ENCODE measurements at regions not wholly inside any gene's neighbourhood (a gene's known extent, or its start where the extent isn't known, plus 50 kb on each side); places are given as distances from the start of the nearest gene placed in this dataset.
"Not testable (repeated sequence)": the region's sequence is repeated elsewhere in the genome, so short reads cannot be mapped to it uniquely, and the experiment has no call there.

GRCh38 chr3:23136054-23136453 is 67.1 kb upstream of the UBE2E2 start:
- Histone ChIP-seq H3K27me3 (no peaks in the 10 kb centered on the region), H3K27ac (no peak overlapping the region), H3K4me1 (no peaks in the 10 kb centered on the region), H3K4me3 (no peak overlapping the region), H3K36me3 (no peaks in the 10 kb centered on the region), H3K9me3 (peaks cover 0 to 6% (median 0%) of the 10 kb centered on the region in 3 donors)
- ATAC-seq, result no peak
- TF ChIP-seq POLR2A (IDR thresholded peaks at IDR 0.05) (no peak), EP300 (IDR thresholded peaks at IDR 0.05) (no peak), POLR2AphosphoS5 (IDR thresholded peaks at IDR 0.05) (no peak), CTCF (IDR thresholded peaks at IDR 0.05) (no peak)
- 89 to 92% methylated on average over 2 of the region's 2 CpGs for WGBS, 2 donors (ENCODE audit: low coverage in 1 of 2)

- WGBS, 2 donors (ENCODE audit: low coverage in 1 of 2), result 80 to 89% methylated on average over 2 of the region's 2 CpGs
- H3K36me3 ChIP-seq, H3K4me3 ChIP-seq, H3K27me3 ChIP-seq, H3K4me1 ChIP-seq, ATAC-seq, H3K27ac ChIP-seq, H3K9me3 ChIP-seq: not testable (repeated sequence)
Observed at GRCh38 chr3:23144051-23144450, 59.1 kb upstream of the UBE2E2 start.

- 85 to 100% methylated on average over 2 of the region's 2 CpGs for WGBS, 2 donors (ENCODE audit: low coverage in 1 of 2)
- no peaks in the 10 kb centered on the region for H3K36me3 ChIP-seq
- no peaks in the 10 kb centered on the region for H3K27me3 ChIP-seq
- no peak for ATAC-seq
- no peak overlapping the region for H3K4me3 ChIP-seq
- no peaks in the 10 kb centered on the region for H3K9me3 ChIP-seq
- H3K27ac ChIP-seq, result no peak overlapping the region
- TF ChIP-seq POLR2AphosphoS5 (IDR thresholded peaks at IDR 0.05) (no peak), EP300 (IDR thresholded peaks at IDR 0.05) (no peak), POLR2A (IDR thresholded peaks at IDR 0.05) (no peak), CTCF (IDR thresholded peaks at IDR 0.05) (no peak)
- H3K4me1 ChIP-seq, result no peaks in the 10 kb centered on the region
Observed at GRCh38 chr3:23146163-23146562, 57.0 kb upstream of the UBE2E2 start.

GRCh38 chr3:23152989-23153388 is 50.1 kb upstream of the UBE2E2 start:
- ATAC-seq, result no peak
- no peaks in the 10 kb centered on the region for H3K27me3 ChIP-seq
- H3K27ac ChIP-seq, result no peak overlapping the region
- peaks cover 0 to 8% (median 0%) of the 10 kb centered on the region in 3 donors for H3K4me1 ChIP-seq
- H3K36me3 ChIP-seq, result no peaks in the 10 kb centered on the region
- TF ChIP-seq POLR2A (IDR thresholded peaks at IDR 0.05) (no peak), CTCF (IDR thresholded peaks at IDR 0.05) (no peak), POLR2AphosphoS5 (IDR thresholded peaks at IDR 0.05) (no peak), EP300 (IDR thresholded peaks at IDR 0.05) (no peak)
- peaks cover 0 to 10% (median 0%) of the 10 kb centered on the region in 3 donors for H3K9me3 ChIP-seq
- H3K4me3 ChIP-seq, result no peak overlapping the region

Data from gastroesophageal sphincter (tissue), 4 donors.